ENCODE measurements at regions not wholly inside any gene's neighbourhood (a gene's known extent, or its start where the extent isn't known, plus 50 kb on each side); places are given as distances from the start of the nearest gene placed in this dataset.

- no peak for TF ChIP-seq GABPA (IDR thresholded peaks at IDR 0.05; ENCODE audit: low read depth)
- Histone ChIP-seq H3K27me3 (ENCODE audit: insufficient read depth, poor library complexity, severe bottlenecking) (no peaks in the 10 kb centered on the region), H3K4me3 (replicated peaks; ENCODE audit: insufficient read depth, low read length) (no peak overlapping the region), H3K27ac (replicated peaks) (no peak overlapping the region)
- no peak for DNase-seq (ENCODE audit: low read depth in 1 of 2, low spot score in 1 of 2)
These were observed 52.9 kb upstream of the PLCB4 start for GRCh38 chr20:9015984-9016324.

DNA sequence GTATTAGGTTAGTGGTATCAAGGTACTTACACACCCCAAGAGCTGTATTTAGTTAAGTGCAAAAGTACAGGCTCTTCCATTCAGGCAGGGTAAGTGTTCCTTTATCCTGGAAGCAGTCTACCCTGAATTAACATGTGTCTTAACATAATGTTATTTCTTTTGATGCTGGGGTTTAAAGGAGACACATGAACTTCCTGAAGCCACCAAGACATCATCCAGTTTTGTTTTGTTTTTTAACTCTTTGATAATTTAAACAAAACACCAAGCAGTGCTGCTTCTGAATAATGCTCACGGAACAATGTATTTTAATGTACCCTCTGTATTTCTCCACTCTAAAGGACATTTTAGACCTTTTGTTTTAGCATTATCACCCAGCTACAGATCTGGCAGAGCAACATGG is 50.5 kb upstream of the PLCB4 start:
- H3K27ac ChIP-seq (replicated peaks), result no peak overlapping the region
- no peak overlapping the region for H3K4me3 ChIP-seq (replicated peaks; ENCODE audit: insufficient read depth, low read length)
- DNase-seq (ENCODE audit: low read depth in 1 of 2, low spot score in 1 of 2), result no peak
- no peaks in the 10 kb centered on the region for H3K27me3 ChIP-seq (ENCODE audit: insufficient read depth, poor library complexity, severe bottlenecking)
- TF ChIP-seq GABPA (IDR thresholded peaks at IDR 0.05; ENCODE audit: low read depth) (no peak), SPI1 (IDR thresholded peaks at IDR 0.05; ENCODE audit: borderline replicate concordance, low read depth) (no peak), CTCF (IDR thresholded peaks at IDR 0.05; ENCODE audit: insufficient read depth, low read length) (no peak), REST (IDR thresholded peaks at IDR 0.05; ENCODE audit: insufficient replicate concordance, low read depth) (no peak), POLR2AphosphoS5 (IDR thresholded peaks at IDR 0.05; ENCODE audit: low read depth) (no peak)

Measured in HL-60 (cell line).